GM18868 (cell line): ENCODE measurements at regions not wholly inside any gene's neighbourhood (a gene's known extent, or its start where the extent isn't known, plus 50 kb on each side); places are given as distances from the start of the nearest gene placed in this dataset.

ENCODE experiments used
- ATAC-seq: cut with Tn5 transposase; IDR thresholded peaks from one replicate; pipeline ENCODE4 v1.9.1; 2021; ENCODE audit warnings: mild to moderate bottlenecking, moderate library complexity; ENCODE audit not compliant: unreplicated experiment

DNA sequence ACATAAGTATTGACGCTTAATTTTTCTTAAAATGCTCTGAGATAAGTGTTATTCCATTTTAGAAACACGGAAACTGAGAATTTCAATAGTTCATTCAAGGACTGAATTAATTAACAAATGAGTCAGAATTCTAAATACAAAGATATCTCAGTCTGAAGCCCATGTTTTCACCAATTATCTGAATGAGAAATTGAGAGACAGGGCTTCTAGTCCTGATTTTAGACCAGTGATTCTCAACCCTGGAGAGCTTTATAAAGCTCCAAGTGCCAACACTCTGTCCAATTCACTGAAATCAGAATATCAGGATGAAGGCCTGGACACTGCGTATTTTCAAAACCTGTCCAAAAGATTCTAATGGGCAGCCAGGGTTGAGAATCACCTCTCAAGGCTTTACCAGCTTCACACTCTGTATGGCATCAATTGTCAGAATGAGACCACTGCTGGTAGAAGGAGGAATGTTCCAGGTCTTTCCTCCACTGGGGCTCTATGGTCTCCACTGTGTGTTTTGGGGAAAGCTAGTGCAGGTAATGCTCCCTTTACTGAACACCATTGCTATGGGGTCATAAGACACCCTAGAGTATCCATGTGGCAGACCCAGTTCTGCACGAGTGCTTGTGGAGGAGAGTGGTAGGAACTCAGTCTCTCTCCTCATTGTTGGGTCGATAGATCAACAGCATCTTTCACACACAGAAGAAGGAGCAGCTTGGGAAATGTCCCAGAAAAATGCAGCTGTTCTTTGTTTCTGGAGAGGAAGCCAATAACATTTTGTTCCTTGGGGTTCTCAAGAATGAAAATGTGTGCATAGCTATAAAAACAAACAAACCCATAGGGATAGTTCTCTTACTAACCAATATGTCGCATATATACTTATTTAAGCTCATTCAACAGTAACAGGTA lies 99.7 kb upstream of the OSMR start:
- ATAC-seq: no peak

DNA sequence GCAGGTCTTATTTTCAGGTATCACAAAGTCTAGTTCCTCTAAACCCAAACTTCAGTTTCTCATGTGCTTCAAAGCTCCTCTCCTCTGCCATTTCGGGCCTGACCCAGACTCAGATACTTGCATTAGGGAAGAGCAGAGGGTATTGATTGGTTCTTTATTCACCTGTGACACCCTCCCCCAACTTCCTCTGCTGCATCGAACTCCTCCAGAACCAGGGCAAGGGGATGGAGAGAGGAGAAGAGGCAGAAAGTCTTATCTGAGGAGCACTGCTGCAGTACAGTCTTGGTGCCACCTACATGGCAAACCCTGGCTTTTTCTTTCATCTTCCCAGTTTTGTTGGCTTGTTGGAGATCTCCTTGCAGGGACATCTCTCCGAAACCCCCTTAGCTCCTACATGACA lies 96.0 kb upstream of the OSMR start:
- no peak for ATAC-seq

DNA sequence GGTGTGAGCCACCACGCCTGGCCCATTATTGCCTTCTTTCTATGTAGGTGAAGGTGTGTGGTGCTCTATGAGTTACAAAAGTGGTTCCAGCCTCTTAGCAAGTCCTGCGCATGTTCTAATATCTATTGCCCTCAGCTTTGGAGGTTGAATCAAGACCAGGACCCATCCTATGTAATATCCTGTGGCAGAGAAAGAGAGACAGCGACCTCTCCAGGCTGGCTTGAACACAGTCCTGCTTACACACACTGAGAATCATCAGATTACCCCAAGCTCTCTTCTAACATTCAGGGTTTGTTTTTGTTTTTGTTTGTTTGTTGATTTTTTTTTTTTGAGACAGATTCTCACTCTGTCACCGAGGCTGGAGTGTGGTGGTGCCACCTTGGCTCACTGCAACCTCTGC lies 94.7 kb upstream of the OSMR start:
- no peak for ATAC-seq

DNA sequence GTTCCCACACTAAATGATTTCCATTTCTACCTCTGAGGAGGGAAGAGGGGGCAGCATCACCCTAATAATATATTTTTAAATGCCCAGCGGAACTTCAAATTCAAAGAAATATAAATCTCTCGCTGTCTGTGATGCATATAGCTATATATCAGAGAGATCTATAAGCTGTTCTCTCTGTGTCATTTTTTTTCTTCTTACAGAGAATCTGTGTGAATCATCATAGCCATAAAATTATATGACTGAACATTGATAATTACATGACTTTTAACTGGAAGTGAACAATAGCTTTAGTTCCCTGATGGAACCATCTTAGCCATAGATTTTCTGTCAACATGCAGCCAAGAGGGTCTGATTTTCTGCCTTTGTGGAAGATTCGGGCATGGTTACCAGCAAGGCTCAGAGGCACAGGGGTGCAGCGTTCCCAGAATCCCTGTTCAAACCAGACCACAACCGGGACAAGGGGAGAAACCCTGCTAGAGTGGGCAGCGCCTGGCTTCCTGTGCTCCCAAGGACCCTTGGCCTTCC lies 93.7 kb upstream of the OSMR start:
- no peak for ATAC-seq

DNA sequence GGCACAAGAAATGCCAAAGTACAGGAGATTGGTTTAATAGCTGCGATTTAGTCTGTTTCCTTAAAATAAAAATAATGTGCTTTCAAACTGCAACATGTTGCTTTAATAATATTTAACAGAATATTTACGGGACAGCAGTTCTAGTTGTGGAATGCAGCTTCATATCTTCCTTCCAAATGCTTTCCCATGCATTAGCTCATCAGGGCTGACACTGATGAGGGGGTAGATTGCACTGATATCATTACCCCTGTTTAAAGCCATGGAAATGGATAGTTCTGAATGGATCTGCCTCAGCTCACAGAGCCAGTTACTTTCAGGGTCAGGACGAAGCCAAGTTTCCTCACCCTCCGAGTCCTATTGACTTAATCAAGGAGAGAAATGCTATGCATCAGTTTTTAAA lies 93.2 kb upstream of the OSMR start:
- ATAC-seq: no peak

DNA sequence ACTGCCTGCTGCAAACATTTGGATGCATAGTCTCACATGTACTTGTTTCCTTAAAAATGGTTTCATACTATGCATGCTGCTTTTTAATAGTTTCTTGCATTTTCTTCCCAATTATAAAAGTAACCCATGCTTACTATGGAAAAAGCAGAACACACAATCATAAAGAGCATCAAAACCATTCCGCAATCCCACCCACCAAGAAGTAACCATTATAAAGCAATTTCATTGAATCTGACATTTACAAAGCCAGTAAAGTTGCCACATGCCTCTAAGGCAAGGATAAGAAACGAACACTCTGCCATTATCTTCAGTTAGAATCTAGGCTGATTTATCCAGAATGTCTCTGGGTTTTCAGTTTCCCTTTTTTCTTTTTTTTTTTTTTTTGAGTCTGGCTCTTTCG lies 92.7 kb upstream of the OSMR start:
- no peak for ATAC-seq

DNA sequence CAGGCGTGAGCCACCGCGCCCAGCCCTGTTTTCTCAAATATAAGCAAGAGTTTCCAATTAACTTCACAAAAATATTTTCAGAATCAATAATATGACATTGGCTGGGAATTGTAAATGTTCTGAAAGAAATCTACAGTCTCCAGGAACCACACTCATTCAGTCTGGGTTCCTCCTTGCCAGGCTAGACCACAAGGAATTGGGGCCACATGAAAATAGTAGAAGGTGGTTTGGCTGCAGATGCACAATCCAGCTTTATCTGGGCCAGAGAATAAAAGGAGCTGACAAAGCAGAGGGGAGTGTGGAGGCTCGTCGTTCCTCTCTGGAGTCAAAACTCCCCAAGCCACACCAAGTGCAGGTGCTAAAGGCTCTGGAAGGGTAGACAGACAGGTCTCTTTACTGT lies 92.0 kb upstream of the OSMR start:
- no peak for ATAC-seq

DNA sequence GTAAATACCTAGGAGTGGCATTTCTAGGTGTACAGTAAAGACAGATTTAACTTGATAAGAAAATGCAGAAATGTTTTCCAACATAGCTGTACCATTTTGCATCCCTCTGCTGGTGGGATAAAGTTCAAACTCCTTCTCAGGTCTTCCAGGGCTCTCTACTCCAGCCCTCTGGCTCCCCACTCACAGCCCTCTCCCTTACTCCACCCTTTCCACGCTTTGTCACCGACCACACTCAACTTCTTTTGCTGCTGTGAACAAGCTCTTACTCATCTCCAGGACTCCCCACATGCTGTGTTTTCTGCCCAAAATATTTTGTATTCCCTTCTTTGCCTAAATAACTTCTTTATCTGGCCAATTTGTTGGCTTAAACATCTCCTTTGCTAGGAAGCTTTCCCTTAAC lies 90.6 kb upstream of the OSMR start:
- no peak for ATAC-seq

DNA sequence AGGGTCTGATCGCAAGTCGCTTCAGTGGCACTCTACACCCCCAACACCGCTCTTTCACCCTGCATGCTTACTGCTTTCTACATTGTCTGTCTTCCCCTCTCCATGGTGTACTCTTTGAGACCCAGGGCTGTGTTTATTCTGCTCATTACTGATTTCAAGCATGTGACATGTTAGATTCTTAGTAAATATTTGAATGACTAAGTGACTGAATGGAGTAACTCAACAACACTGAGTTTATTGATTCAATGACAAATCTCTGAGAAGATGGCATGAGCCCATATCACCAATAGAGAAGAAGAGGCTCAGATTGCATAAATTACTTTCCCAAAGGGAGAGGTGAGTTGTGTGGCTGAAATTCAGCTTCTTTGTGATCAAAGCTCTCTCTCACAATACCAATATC lies 89.7 kb upstream of the OSMR start:
- no peak for ATAC-seq

DNA sequence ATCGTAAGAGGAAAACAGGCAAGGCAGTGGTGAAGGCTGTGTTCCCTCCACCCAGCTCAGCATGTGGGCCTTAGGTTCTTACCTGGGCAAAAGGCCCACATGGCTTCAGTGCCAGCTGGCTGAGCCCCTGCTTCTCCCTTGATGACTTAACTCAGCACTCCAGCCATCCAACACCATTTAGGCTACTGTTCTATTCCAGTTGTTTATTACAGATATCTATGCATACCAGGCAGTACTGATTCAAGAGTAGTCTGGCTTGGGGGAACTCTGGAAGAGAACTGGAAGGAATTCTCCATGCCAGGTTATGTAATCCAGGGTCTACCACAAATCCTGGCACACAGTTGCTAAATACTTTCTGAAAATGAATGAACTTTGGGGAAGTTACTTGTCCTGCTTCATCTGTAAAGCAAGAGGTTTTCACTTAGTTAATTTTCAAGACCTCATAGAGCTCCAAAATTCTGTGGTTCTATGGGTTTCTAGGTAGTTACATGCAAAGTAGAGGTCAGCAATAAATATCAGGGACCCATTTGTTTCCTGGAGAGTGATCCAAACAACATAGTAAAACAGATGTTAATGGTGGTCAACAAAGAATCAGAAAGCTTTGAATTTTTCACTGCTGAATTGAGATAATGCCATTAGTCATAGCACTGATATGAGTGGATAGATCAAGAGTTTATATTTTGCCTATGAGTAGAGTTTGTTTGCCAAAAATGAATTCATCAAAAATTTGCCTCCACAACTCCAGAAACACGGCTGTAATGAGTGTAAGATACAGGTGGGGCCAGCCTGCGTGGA lies 88.2 kb upstream of the OSMR start:
- no peak for ATAC-seq

DNA sequence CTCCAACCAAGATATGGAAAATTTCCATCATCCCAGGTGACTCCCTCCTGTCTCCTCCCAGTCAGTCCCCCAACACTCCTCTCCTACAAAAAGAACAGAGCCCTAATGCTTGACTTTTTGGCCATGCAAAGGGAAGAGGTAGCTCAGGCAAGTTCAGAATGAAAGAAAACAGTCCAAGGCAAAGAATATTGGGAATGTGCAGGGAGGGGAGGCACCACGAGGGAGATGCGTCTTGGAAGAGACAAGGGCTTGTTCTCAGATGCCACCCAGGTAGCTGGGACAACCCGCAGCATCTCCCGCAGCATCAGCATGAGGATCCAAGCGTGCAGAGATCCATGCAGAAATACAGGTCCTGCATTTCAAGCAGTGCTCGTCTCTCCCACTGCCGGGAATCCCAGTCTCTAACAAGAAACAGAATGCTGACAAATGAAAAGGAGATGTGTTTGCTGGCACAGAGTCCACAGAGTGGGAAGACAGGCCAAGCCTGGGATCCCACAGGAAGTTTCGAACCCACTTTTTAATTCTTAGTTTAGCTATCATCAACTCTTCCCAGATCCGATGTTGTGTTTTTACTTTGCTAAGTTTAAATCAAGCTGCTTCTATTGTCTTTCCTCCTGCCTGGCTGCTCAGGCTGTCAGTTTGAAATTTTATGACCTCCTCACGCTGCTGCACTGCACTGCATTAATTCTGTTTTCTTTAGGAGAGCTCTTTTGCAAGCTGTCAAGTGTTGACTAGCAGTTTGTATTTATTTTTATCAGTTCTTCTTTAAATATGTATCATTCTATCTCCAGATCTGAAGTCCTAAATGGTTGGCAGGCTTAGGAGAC lies 86.8 kb upstream of the OSMR start:
- ATAC-seq: no peak

DNA sequence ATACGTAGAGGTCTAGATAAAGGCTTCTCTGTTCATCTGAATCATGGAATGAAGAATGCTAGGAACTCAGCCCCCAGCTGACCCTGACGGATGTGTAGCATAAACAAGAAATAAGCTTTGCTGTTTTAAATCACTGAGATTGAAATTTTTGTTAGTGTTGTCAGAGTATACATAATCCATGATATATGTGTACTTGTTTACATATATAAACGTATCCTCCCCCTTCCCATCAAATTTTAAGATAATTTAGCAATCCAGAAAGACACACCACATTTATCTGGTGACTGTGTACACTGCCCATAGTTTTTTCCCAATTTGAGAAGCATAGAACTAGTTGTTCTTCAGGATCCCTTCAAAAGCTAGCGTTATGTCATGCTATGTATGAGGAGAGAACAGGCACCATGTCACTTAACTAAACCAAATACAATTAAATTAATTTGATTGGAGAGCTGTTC lies 80.8 kb upstream of the OSMR start:
- ATAC-seq: no peak

DNA sequence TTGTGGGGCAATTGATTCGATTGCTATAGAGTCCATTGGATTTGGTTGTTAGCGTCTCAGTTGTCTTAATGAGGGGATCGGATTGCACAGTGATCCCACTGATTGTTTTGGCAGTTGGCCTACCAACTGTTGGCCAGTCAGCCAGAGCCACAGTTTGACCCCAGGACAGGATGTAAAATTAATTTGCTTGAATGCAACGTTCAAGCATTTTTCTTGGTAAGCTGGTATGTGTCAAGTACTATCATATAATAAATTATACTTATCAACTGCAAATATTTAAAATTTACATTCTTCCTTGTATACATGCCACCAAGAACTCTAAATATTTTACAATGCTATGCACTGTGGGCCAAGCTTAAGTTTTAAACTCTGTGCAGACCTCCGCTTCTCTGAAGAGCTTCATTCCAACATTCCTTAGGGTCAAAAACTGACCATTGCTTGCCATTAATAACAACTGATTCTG lies 80.4 kb upstream of the OSMR start:
- ATAC-seq: no peak

DNA sequence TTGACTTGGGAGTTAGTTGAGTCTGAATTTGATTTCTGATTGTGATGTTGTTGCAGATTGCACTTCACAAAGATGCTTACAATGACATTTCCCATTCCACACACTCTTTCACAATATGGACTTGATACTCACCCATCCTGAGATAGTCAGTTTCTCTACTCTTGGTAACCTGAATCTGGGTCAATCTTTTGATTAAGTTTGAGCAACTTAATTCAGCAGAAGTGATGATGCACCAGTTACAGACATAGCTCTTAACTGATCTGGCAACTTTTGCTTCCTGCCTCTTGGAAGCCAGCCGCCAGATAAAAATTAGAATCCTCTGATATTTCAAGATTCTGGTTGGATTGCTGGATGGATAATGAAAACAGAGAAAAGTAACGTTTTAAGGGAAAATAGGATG lies 79.7 kb upstream of the OSMR start:
- ATAC-seq: no peak

DNA sequence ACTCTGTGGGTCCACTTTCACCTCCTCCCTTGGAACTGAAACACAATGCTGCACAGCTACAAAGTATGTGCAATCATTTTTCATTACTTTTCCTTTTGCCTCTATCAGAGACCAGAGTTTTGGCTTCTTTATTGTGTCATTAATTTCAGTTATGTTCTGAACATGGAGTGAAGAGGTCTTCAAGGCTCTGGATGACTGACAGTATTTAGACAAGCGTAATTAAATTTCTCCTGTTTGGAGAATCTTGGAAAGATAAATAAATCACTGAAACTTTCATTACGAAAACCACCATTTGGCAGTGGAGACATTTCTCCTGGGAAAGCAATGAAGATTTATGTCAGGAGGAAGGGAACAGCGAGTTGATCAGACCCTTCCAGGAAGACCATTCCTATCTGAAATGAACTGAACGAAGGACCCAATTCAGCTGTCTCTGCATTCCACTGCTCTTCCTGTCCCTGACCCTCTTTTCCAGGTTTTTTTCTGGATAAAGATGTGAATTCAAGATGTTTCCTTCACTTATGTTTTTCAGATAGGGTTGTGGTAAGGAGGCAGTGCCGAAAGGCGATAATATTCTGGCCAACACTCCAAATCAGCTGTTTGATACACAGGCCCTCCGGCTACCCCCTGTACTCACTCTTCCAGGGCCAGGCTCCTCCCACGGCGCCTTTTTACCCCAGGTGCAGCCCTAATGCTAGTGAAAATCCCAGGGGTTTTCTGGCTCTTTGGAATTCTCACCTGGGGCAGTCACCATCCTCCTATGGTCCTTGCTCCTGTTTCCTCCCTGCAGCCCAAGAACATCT lies 77.2 kb upstream of the OSMR start:
- no peak for ATAC-seq

DNA sequence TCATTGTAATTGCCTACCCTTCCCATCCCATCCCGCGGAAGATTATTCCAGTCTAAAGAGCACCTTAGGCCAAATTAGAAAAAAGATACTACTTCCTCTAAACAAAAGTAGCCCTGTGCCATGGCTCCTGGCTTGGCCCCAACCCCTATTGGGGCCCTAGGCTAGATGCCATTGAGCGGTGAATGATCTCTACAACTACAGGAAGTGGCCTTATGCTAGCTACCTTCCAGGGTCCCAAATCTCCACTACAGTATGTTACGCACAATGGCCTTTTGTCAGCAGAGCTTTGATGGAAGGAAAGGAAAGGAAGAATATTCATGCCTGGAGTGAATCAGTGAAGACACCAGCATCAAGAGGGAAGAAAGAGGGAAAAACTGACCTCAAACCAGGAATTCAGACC lies 73.3 kb upstream of the OSMR start:
- ATAC-seq: no peak

DNA sequence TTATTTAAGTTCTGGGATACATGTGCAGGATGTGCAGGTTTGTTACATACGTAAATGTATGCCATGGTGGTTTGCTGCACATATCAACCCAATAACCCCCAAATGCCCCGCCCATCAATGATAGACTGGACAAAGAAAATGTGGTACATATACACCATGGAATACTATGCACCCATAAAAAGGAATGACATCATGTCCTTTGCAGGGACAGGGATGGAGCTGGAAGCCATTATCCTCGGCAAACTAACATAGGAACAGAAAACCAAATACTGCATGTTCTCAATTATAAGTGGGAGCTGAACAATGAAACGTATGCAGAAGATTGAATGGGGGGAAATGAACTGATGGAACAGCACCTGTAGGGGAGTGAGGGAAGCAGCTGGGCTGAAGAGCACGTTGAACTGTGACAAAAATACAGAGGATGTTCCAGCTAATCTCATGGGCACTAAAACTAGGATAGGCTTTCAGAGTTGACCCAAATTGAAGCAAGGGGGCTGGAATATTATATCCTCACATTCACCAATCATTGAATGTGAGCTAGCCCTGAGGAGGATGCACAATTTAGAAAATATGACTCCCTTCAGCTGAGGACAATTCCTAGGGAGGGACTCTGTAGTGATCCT lies 70.5 kb upstream of the OSMR start:
- no peak for ATAC-seq

DNA sequence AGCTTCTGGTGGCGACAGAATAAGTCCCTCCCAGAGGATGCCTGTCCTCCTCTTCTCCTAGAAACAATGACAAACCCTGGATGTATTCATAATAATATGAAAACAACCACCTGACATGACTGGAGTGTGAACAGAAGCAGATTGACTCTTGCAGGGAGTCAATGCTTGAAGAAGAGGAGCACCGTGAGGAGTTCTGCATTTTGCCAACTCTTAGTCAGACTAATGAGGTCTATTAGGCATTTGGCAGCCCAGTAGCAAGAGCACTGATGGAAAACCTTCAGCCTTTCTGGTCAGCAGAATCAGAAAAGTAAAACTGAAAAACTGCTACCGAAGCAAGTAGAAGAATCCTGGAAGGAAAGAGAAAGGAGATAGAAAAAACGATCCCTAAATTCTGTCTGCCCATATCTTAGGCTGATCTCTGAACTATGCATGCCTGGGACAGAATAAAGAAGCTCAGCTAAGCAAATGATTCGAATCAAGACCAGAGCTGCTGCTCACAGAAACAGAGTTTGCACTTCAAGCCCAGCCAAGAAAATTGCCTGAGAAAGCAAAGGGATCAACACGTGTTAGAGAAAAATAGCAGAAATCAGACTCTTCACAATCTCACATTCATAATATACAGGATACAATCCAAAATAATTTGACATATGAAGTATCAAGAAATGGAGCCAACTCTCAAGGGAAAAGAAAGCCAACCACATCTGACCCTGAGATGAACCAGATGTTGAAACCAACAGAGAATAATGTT lies 69.5 kb upstream of the OSMR start:
- no peak for ATAC-seq

DNA sequence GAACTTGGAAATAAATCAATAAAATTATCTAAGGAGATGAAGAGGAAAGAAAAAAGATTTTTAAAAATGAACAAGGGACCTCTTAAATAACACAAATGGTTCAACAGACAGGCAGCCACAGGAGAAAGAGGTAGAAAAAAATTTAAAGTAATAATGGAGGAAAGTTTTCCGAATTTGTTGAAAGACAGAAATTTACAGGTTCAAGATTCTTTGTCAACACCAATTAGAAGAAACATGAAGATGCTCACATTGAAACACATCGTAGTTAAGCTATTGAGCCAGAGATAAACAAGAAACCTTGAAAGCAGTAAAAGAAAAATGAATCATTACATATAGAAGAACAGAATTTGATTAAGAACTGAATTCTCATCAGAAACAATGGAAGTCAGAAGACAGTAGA lies 68.7 kb upstream of the OSMR start:
- ATAC-seq: no peak
